HG03159 (cell line): ENCODE measurements at regions not wholly inside any gene's neighbourhood (a gene's known extent, or its start where the extent isn't known, plus 50 kb on each side); places are given as distances from the start of the nearest gene placed in this dataset.

Experiments used
- ATAC-seq: cut with Tn5 transposase; IDR thresholded peaks from one replicate; pipeline ENCODE4 v1.9.1; 2021; ENCODE audit warnings: mild to moderate bottlenecking, moderate library complexity; ENCODE audit not compliant: unreplicated experiment

GRCh38 chr7:33750177-33750576 is 155.2 kb upstream of the BMPER start:
- peak; percentile 91 for ATAC-seq

GRCh38 chr7:33751443-33751842 is 153.9 kb upstream of the BMPER start:
- no peak for ATAC-seq

DNA sequence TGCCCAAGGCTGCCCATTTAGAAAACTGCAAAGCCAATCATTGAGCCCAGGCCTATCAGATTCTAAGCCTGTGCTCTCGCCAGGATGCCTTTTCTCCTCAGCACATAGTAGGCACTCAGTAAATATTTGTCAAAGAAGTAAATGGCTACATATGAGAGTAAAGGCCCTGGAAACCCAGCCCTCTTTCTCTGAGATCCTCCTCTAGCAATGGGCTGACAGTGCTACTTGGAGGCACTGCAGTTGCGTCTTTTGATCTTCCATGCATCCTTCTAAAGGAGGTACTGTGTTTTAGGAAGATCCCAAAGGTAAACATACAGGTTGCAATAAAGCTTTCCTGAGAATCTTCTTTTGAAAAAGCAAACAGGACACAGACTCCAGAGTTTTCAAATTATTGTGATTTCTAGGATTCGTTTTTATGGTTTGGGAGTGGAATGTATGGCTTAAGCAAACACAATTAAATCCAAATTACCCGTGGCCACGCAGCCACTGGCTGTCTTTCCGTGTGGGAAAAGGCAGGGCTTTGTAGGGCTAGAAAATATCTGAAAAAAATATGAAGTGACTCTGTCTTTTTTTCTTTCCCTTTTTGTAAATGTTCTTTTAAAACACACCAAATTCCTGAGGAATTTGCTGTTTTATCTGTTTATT is 151.3 kb upstream of the BMPER start:
- no peak for ATAC-seq

DNA sequence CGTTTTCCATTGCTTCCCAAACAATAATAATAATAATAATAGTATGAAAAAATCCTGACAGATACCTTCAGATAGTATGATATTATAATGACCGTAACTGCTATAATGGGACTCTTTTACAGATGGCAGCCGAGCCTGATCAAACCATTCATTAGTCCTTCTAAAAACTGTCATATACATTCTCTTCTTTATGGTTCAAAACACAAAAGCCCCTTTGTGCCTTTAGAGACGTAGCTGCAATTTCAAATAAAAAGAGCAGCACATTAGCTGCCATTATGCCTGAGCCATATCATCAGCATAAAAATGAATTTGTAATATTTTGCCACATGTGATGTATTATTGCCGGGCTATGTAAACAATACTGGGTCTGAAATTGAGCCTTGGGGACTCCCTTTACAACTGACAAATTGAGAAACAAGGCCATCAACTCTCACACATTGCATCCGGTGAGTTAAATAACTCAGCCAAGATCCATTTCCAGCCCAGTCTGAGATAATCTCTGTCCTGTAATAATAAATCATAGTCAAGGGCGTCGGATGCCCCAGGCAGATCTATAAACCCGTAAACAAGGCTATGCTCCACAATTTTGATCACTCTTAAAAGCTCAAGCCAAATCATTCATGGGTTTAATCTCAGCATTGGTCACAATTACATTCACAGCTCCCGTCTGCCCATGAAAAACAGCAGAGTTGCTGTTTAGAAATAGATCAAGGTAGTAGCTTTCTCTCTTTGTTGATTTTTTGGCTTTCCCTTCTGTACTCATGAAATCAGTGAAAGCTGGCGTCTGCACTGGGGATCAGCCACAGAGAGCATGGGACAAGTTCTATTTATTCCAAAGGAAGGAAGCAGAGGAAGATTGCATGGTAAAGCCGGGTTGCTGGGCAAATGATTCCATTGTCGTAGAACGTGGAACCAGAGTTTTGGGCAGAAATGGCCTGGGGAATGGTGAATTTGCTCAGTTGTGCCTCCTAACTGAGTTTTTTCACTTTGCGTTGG is 150.1 kb upstream of the BMPER start:
- no peak for ATAC-seq

GRCh38 chr7:33757050-33757449 is 148.3 kb upstream of the BMPER start:
- ATAC-seq: no peak

- ATAC-seq: peak; percentile 64
Observed at GRCh38 chr7:33757563-33758165, 147.7 kb upstream of the BMPER start.

DNA sequence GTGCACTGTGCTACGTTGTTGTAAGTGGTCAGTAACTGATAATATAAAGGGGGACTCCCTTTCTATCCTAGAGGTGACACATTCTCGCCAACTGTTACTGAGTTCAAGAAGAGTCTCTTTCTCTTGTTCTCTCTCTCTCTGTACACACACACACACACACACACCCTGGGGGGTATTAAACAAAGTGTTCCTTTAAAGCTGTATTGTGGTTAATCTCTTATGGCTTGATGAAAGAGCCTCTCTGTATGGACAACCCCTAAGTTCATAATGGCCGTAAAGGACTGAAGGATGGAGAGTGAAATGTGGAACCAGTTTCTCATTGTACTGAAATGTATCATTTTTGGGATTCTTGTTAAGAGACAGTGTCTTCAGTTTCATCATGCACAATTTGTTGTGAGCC is 145.2 kb upstream of the BMPER start:
- no peak for ATAC-seq

GRCh38 chr7:33760834-33761233 is 144.5 kb upstream of the BMPER start:
- no peak for ATAC-seq

DNA sequence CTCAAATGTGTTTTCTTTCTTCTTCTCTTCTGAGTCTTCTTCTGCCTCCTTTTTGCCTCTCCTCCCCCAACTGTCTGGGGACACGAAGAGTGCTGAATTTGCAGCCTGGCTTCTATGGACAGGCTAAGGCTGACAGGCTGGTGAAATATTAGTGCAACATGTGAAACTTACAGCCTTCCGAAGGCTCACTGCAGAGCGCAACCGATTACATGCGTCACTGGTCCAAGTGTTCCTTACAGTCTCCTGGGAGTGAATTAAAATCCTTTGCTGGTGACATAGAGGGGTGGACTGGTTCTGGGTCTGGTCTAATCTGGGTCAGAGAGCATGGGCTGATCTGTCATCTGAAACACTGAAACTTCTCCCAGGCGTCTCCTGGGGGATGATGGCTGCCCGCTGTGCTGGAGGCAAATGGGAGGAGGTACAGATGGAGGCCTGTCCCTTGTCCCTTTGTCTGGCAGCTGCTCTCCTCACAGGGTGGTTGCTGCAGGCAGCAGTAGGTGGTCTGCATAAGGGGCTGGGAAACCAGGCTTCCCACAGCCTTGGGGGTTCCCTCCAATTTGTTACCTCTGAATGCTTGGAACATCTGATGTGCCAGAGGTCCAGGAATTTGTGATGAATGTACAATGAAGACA is 143.8 kb upstream of the BMPER start:
- ATAC-seq: no peak

DNA sequence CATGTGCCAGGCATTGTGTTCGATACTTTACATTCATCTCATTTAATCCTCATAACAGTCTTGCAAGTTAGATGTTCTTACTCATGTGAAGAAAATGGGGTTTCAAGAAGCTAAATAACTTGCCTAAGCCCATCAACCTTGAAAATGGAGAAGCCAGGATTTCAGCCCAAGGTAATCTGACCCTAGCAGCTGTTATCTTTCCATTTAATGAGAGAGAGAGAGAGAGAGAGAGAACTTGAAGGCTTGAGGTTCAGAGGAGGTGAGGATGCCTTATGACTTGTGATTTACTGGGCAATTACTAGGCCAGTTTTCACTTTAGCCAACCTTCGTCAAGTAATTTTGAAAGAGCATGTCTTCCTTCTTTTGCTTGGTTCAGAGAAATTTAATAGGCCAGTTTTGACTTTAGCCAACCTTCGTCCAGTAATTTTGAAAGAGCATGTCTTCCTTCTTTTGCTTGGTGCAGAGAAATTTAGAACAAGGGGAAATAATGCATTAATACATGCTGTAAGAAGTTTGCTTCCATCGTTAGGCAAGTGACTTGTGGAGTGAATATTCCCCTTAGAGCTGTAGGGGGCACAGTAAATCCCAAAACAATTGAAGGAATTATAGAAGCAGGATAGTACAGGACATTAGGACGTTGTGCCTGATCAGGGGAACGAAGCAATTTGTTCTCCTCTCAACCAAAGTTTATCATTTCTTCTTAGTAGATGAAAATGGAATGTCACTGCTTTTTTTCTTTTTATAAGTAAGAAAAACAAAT is 143.0 kb upstream of the BMPER start:
- ATAC-seq: no peak

DNA sequence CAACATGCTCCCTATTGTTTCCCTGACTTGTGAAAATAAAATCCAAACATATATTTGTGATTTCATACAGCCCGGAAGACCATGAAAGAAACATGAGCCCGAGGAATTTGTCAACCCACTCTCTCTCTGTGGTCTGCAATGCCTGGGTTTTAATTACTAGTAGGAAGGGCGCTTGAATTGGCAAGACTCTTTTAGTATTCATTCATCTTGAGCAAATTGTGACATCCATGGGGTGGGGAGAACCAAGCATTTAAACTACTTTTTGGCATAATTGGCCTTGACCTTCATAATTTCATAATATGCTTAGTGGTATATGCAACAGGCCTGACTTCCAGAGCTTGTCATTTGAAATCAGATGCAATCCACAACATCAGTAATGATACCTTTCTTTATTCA is 142.4 kb upstream of the BMPER start:
- ATAC-seq: no peak

DNA sequence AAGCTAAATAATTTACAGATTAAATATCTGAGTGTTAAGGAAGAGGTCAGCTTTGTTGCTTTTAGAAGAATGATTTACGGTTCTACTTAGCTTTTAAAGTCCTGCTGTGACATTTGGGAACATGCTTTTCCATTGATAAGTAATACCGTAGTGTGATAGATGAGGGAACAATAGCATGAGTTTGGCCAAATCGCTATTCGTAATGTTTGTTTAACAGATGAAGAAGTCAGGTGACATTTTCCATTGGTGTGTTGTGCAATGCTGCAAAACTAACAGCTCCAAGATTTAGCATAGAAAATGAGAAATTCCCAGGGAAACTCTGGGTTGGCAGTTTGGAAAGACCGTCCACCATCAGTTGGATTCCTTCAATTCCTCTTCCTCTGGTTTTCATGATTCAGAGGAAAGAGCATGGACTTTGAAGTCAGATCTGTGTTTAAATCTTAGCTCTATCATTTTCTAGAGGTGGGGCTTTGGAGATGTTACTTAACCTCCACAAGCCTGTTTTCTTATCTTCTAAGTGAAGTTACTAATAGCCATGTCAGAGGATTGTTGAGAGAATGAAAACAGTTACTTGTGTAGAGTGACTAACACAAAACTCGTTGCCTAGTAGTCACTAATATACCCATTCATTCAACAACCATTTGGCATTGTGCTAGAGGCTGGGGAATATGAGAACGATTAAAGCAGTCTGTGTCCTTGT is 140.4 kb upstream of the BMPER start:
- ATAC-seq: no peak

- no peak for ATAC-seq
Observed at GRCh38 chr7:33766405-33766804, 138.9 kb upstream of the BMPER start.

GRCh38 chr7:33769930-33770329 is 135.4 kb upstream of the BMPER start:
- ATAC-seq: no peak

GRCh38 chr7:33770576-33770975 is 134.8 kb upstream of the BMPER start:
- no peak for ATAC-seq

- no peak for ATAC-seq
Observed at GRCh38 chr7:33771422-33771821, 133.9 kb upstream of the BMPER start.

- ATAC-seq: no peak
Observed at GRCh38 chr7:33773053-33773452, 132.3 kb upstream of the BMPER start.

DNA sequence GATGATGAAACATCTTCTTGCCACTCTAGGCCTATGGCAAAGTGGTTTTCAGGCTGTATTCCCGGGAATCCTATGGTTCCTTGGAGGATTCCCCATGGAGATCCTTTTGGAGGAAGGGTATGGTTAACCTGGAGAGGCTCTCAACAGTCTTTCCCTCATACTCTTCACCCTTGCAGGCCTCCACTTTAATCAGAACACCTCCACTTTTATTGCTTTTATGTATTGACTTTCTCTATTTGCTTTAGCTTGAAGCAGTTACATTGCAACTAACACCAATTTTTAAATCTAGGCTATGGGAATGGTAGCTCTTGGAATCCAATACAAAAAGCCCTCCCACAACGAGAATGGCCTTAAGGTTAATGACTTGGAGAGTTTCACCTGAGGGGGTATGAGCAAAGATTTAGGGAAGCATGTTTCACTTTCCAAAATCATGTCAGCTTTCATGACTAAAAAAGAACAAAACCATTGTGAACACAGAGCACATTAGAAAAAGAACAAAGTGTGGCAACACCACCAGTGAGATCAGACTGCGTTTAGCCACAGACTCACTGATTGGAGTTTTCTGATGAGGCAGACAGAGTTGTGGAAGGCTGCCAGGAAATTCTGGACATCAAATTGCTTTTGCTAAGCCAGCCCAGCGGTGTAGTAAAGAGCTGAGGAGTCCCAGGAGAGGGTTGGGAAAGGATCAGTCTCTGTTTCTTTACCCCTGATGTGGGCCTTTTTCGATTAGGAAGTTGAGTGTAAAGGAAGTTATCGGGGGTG is 130.4 kb upstream of the BMPER start:
- ATAC-seq: no peak

DNA sequence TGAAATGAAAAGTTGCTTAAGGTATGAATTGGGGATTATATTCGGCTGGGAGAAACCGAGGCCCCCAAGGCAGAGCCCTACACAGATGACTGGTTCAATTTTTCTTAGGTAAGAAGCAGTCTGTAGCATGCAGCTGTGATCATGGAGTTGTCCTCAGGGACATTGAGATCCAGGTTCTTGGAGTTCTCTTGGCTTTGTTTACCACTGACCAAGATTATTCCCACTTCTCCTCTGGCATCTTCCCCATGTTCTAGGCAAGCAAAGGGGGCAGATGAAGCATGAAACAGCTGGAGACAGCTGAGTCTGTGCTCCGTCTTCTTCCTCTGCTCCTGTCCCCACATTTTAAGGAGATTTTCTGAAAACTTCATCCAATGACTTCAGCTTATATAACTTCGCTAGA is 129.5 kb upstream of the BMPER start:
- ATAC-seq: no peak
